PC-3 (cell line): ENCODE measurements at regions not wholly inside any gene's neighbourhood (a gene's known extent, or its start where the extent isn't known, plus 50 kb on each side); places are given as distances from the start of the nearest gene placed in this dataset.

Experiments
- ATAC-seq: fragments of 200-7000 bp; cut with Tn5 transposase; 2 replicates; pipeline ENCODE4 v1.9.1; 2020; ENCODE audit warnings: mild to moderate bottlenecking, moderate library complexity
- BruUV-seq: library from RNA; stranded (reverse); fragments of 400-500 nt; replicated peaks from 2 replicates; lab custom pipeline; 2021; lab: Mats Ljungman, UMichigan
- CTCF ChIA-PET: fragments of 300-600 bp; sonication (Branson Sonifier 250); formaldehyde crosslinking; loops from one replicate; lab custom pipeline; 2022; ENCODE audit warnings: antibody characterized with exemption; lab: Charles Lee
- POLR2A ChIA-PET: fragments of 300-600 bp; sonication (Branson Sonifier 250); formaldehyde crosslinking; loops from one replicate; lab custom pipeline; 2022; ENCODE audit warnings: antibody characterized with exemption; ENCODE audit not compliant: unreplicated experiment; lab: Charles Lee
- DNase-seq: peaks from one replicate; pipeline ENCODE4 v3.0.0-alpha.2; 2015
- H2AFZ ChIP-seq: fragments of 300-600 bp; sonication (generic); 2 replicates; pipeline ENCODE4 v1.6.0; 2016; ENCODE audit warnings: antibody characterized with exemption, low read length
- H3F3A ChIP-seq: fragments of 300-600 bp; sonication (generic); one replicate; pipeline ENCODE4 v1.6.0; 2017; ENCODE audit warnings: antibody characterized with exemption, low read length, control low read depth, mild to moderate bottlenecking; ENCODE audit not compliant: unreplicated experiment
- H3K27ac ChIP-seq: fragments of 300-600 bp; sonication (generic); 2 replicates; pipeline ENCODE4 v1.5.1; 2016; ENCODE audit warnings: mild to moderate bottlenecking, low read length
- H3K27me3 ChIP-seq: fragments of 300-600 bp; sonication (generic); 2 replicates; pipeline ENCODE4 v1.6.1; 2016; ENCODE audit warnings: low read length, mixed read lengths
- H3K36me3 ChIP-seq: fragments of 300-600 bp; sonication (generic); 2 replicates; pipeline ENCODE4 v1.6.1; 2016; ENCODE audit warnings: low read depth, mixed run types, low read length, mixed read lengths
- H3K4me1 ChIP-seq: fragments of 300-600 bp; sonication (generic); 2 replicates; pipeline ENCODE4 v1.5.1; 2016; ENCODE audit warnings: low read length; ENCODE audit not compliant: insufficient read depth
- H3K4me2 ChIP-seq: fragments of 300-600 bp; sonication (generic); 2 replicates; pipeline ENCODE4 v1.6.0; 2016; ENCODE audit warnings: low read length
- H3K4me3 ChIP-seq: fragments of 300-600 bp; sonication (generic); 2 replicates; pipeline ENCODE4 v1.5.1; 2016; ENCODE audit warnings: mild to moderate bottlenecking, low read length, mixed read lengths
- H3K79me2 ChIP-seq: fragments of 300-600 bp; sonication (generic); 2 replicates; pipeline ENCODE4 v1.6.1; 2017; ENCODE audit warnings: low read length, mixed read lengths
- H3K9ac ChIP-seq: fragments of 300-600 bp; sonication (generic); 2 replicates; pipeline ENCODE4 v1.6.0; 2016; ENCODE audit warnings: mild to moderate bottlenecking, low read length
- H3K9me2 ChIP-seq: fragments of 300-600 bp; sonication (generic); replicated peaks from 2 replicates; pipeline ENCODE4 v1.6.1; 2016; ENCODE audit warnings: mixed run types, low read length, mixed read lengths
- H3K9me3 ChIP-seq: fragments of 300-600 bp; sonication (generic); 2 replicates; pipeline ENCODE4 v1.6.1; 2016; ENCODE audit warnings: low read length, mixed read lengths
- H4K20me1 ChIP-seq: fragments of 300-600 bp; sonication (generic); 2 replicates; pipeline ENCODE4 v1.6.1; 2016; ENCODE audit warnings: low read length, mixed read lengths
- CTCF ChIP-seq: fragments of 300-600 bp; sonication (generic); conservative IDR thresholded peaks from 2 replicates; pipeline ENCODE4 v1.5.1; 2017; ENCODE audit warnings: antibody characterized with exemption, low read depth, mild to moderate bottlenecking, low read length
- EZH2 ChIP-seq: fragments of 300-600 bp; sonication (generic); IDR thresholded peaks from one replicate; pipeline ENCODE4 v1.6.1; 2017; ENCODE audit warnings: antibody characterized with exemption, mild to moderate bottlenecking, low read length; ENCODE audit not compliant: unreplicated experiment
- EZH2phosphoT487 ChIP-seq: fragments of 300-600 bp; sonication (generic); IDR thresholded peaks from 2 replicates; pipeline ENCODE4 v1.6.1; 2018; ENCODE audit warnings: mild to moderate bottlenecking, antibody characterized with exemption, low read length, borderline replicate concordance
- intact Hi-C: fragments of 100-400 bp; cut with micrococcal nuclease; formaldehyde crosslinking; loops from 2 replicates; pipeline ENCODE4 v1.9.0; 2023

GRCh38 chr3:20846832-20847231 is 660.8 kb upstream of the SGO1 start:
- Histone ChIP-seq H4K20me1 (no peaks in the 10 kb centered on the region), H3F3A (no peaks in the 10 kb centered on the region), H3K27ac (no peak overlapping the region), H3K27me3 (no peaks in the 10 kb centered on the region), H3K4me2 (no peak overlapping the region), H3K4me3 (no peak overlapping the region), H2AFZ (no peak overlapping the region), H3K4me1 (no peaks in the 10 kb centered on the region), H3K9me2 (no peaks in the 10 kb centered on the region), H3K36me3 (no peaks in the 10 kb centered on the region), H3K9me3 (no peaks in the 10 kb centered on the region), H3K9ac (no peak overlapping the region), H3K79me2 (no peaks in the 10 kb centered on the region)
- TF ChIP-seq EZH2 (no peak), CTCF (no peak), EZH2phosphoT487 (no peak)
- DNase-seq (no peak), ATAC-seq (no peak)
- ChIA-PET POLR2A (no interaction called here), CTCF (no interaction called here)
- intact Hi-C loops, result no loop called here
- BruUV-seq, result no TSS peak

GRCh38 chr3:20846066-20846465 is 660.1 kb upstream of the SGO1 start:
- H3F3A ChIP-seq, result no peaks in the 10 kb centered on the region
- no peaks in the 10 kb centered on the region for H3K4me1 ChIP-seq
- ChIA-PET CTCF (no interaction called here), POLR2A (no interaction called here)
- H3K79me2 ChIP-seq, result no peaks in the 10 kb centered on the region
- BruUV-seq, result no TSS peak
- H3K27me3 ChIP-seq, result no peaks in the 10 kb centered on the region
- intact Hi-C loops, result no loop called here
- H3K27ac ChIP-seq, result no peak overlapping the region
- H3K9me3 ChIP-seq, result no peaks in the 10 kb centered on the region
- no peaks in the 10 kb centered on the region for H4K20me1 ChIP-seq
- H2AFZ ChIP-seq, result no peak overlapping the region
- DNase-seq, result no peak
- no peak for ATAC-seq
- H3K36me3 ChIP-seq, result no peaks in the 10 kb centered on the region
- H3K4me2 ChIP-seq, result no peak overlapping the region
- H3K4me3 ChIP-seq, result no peak overlapping the region
- H3K9ac ChIP-seq, result no peak overlapping the region
- no peak for TF ChIP-seq EZH2phosphoT487
- no peak for TF ChIP-seq CTCF
- TF ChIP-seq EZH2, result no peak
- H3K9me2 ChIP-seq, result no peaks in the 10 kb centered on the region

- Histone ChIP-seq H3K4me2 (no peak overlapping the region), H3K27me3 (no peaks in the 10 kb centered on the region), H2AFZ (no peak overlapping the region), H4K20me1 (no peaks in the 10 kb centered on the region), H3K9me3 (no peaks in the 10 kb centered on the region), H3K27ac (no peak overlapping the region), H3K36me3 (no peaks in the 10 kb centered on the region), H3K4me1 (no peaks in the 10 kb centered on the region), H3K79me2 (no peaks in the 10 kb centered on the region), H3K4me3 (no peak overlapping the region), H3K9ac (no peak overlapping the region), H3K9me2 (no peaks in the 10 kb centered on the region), H3F3A (no peaks in the 10 kb centered on the region)
- CTCF ChIA-PET, result no interaction called here
- TF ChIP-seq EZH2phosphoT487 (no peak), CTCF (no peak), EZH2 (no peak)
- no peak for DNase-seq
- no peak for ATAC-seq
- POLR2A ChIA-PET, result no interaction called here
- intact Hi-C loops, result no loop called here
- no TSS peak for BruUV-seq
Observed at GRCh38 chr3:20844851-20845250, 658.8 kb upstream of the SGO1 start.
